ENCODE measurements at regions not wholly inside any gene's neighbourhood (a gene's known extent, or its start where the extent isn't known, plus 50 kb on each side); places are given as distances from the start of the nearest gene placed in this dataset.
"Not testable (repeated sequence)": the region's sequence is repeated elsewhere in the genome, so short reads cannot be mapped to it uniquely, and the experiment has no call there.

- no peak for DNase-seq
Measured at GRCh38 chr1:101185421-101185820, 51.4 kb upstream of the S1PR1 start.

- DNase-seq: peak; percentile 24
Measured at GRCh38 chr1:101183388-101183699, 53.5 kb upstream of the S1PR1 start.

GRCh38 chr1:101182627-101183387, 54.0 kb upstream of the S1PR1 start:
- no peak for DNase-seq

- no peak for DNase-seq
Measured at GRCh38 chr1:101181930-101182329, 54.9 kb upstream of the S1PR1 start.

GRCh38 chr1:101178688-101179491, 57.9 kb upstream of the S1PR1 start:
- no peak for DNase-seq

GRCh38 chr1:101178341-101178687, 58.5 kb upstream of the S1PR1 start:
- DNase-seq: no peak

GRCh38 chr1:101175886-101176285, 60.9 kb upstream of the S1PR1 start:
- DNase-seq: no peak

- no peak for DNase-seq
Measured at GRCh38 chr1:101175466-101175865, 61.4 kb upstream of the S1PR1 start.

GRCh38 chr1:101174722-101175121, 62.1 kb upstream of the S1PR1 start:
- no peak for DNase-seq

GRCh38 chr1:101174298-101174697, 62.5 kb upstream of the S1PR1 start:
- not testable (repeated sequence) for DNase-seq

- DNase-seq: no peak
Measured at GRCh38 chr1:101170506-101171050, 66.2 kb upstream of the S1PR1 start.

GRCh38 chr1:101167891-101168290, 68.9 kb upstream of the S1PR1 start:
- no peak for DNase-seq

- no peak for DNase-seq
Measured at GRCh38 chr1:101166583-101167120, 70.2 kb upstream of the S1PR1 start.

- no peak for DNase-seq
Measured at GRCh38 chr1:101165954-101166353, 70.9 kb upstream of the S1PR1 start.

GRCh38 chr1:101165532-101165931, 71.3 kb upstream of the S1PR1 start:
- no peak for DNase-seq

GRCh38 chr1:101164776-101165175, 72.0 kb upstream of the S1PR1 start:
- DNase-seq: no peak

GRCh38 chr1:101162736-101163735, 73.8 kb upstream of the S1PR1 start:
- no peak for DNase-seq

- DNase-seq: no peak
Measured at GRCh38 chr1:101162300-101162699, 74.5 kb upstream of the S1PR1 start.

- no peak for DNase-seq
Measured at GRCh38 chr1:101161619-101162018, 75.2 kb upstream of the S1PR1 start.

- DNase-seq: no peak
Measured at GRCh38 chr1:101158424-101158823, 78.4 kb upstream of the S1PR1 start.

GRCh38 chr1:101154547-101154946, 82.3 kb upstream of the S1PR1 start:
- DNase-seq: no peak

GRCh38 chr1:101153692-101154091, 83.1 kb upstream of the S1PR1 start:
- DNase-seq: no peak

- no peak for DNase-seq
Measured at GRCh38 chr1:101152633-101153032, 84.2 kb upstream of the S1PR1 start.
